ENCODE measurements at regions not wholly inside any gene's neighbourhood (a gene's known extent, or its start where the extent isn't known, plus 50 kb on each side); places are given as distances from the start of the nearest gene placed in this dataset.

DNA sequence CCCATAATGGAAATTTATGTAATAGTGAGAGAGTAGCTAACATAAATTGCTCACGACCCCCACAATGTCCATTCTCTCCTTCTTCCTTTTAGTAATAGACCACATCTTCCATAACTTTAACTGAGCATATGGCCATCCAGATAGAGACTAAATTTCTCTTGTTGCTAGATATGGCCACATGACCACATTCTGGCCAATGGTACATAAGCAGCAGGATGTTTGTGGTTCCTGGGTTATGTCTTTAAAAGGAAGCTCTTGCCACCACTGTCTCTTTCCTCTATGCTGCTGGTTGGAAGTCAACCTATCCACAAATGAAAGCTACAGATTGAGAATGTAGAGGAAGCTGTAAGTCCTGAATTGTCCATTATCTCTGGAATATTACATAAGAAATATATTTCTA lies 59.7 kb upstream of the NPHP3 start:
- TF ChIP-seq CTCF (conservative IDR thresholded peaks at IDR 0.05; ENCODE audit: low read length) (no peak), EZH2phosphoT487 (IDR thresholded peaks at IDR 0.05; ENCODE audit: borderline replicate concordance) (no peak)
